GM10248 (cell line): ENCODE measurements at regions not wholly inside any gene's neighbourhood (a gene's known extent, or its start where the extent isn't known, plus 50 kb on each side); places are given as distances from the start of the nearest gene placed in this dataset.

Experiments used
- CTCF ChIA-PET: fragments of 300-600 bp; sonication (Branson Sonifier 250); formaldehyde crosslinking; extraction: SDS; loops from one replicate; lab custom pipeline; 2021; ENCODE audit warnings: antibody characterized with exemption; lab: Yijun Ruan, JAX
- POLR2A ChIA-PET: fragments of 350-650 bp; sonication (Branson Sonifier 250); formaldehyde crosslinking; extraction: SDS; loops from one replicate; lab custom pipeline; 2020; ENCODE audit warnings: antibody characterized with exemption; lab: Yijun Ruan, JAX
- DNase-seq: peaks from one replicate; pipeline ENCODE4 v3.0.0; 2012; ENCODE audit errors: extremely low spot score
- CTCF ChIP-seq: IDR thresholded peaks from 2 replicates; pipeline ENCODE4 v1.5.1; 2012; ENCODE audit warnings: mild to moderate bottlenecking, low read depth; ENCODE audit errors: extremely low read depth, missing control alignments, control extremely low read depth

- peak; percentile 3 for DNase-seq
- POLR2A ChIA-PET: no interaction called here
- no peak for TF ChIP-seq CTCF
- CTCF ChIA-PET: no interaction called here
These were observed 272.4 kb upstream of the RTL1 start for GRCh38 chr14:101175731-101176534.

DNA sequence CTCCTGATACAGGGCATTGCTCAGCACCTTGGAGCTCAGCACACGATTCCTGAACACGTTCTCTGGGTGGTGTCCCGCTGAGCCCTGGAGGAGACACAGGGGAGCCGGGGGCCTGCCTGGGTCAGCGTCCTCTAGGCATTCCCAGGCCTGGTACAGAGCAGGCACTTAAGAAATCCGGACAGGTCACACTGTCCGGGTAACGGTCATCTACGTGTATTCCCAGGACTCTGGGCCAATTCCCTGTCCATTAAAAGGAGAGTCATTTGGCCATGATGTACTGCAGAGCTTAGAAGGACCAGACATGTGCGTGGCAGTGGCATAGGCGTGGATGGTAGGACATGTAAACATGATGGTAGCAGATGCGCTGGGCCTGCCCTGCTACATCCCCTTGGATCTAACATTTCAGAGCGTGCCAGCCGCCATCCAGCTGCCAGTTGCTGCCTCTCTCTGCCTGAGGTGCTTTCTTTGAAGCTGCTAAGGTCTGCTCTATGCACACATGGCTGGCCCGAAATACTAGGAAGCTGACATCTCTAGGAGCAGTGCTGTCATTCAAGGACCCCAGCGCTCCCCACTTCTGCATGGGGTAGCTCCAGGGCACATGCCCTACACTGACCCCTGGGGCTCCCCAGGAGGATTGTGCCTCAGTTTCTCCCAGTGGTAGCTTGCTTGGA lies 273.1 kb upstream of the RTL1 start:
- POLR2A ChIA-PET: no interaction called here
- DNase-seq: peak; percentile 4
- no peak for TF ChIP-seq CTCF
- CTCF ChIA-PET: no interaction called here

DNA sequence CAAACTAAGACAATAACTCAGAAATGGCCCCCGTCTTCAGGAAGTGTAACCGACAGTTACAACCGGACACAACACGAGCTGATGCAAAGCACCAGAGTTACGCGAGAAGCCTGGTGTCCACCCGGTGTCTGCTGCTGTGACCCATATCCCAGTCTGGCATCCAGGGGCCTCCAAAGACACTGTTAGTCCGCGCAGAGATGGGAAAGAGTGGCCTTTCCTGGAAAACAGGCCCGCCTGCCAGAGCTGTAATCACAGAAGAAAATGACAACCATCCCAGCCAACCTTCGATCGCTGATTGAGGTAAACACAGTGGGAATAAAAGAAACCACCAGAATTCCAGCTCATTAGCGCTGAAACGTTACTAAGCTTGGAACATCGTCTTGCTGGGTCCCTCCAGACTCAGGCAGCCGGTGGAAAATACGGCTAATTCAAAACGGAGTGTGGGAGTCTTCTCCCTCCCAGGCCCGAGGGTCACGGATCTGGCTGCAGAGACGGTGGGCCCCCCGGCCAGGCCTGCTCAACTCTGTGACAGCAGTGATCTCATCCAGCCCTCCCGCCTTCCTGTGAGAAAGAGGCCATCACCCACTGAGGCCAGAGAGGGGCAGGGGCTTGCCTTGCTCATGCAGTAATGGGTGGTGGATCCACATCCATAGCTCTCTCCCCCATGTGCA lies 273.9 kb upstream of the RTL1 start:
- DNase-seq: peak; percentile 5
- POLR2A ChIA-PET: no interaction called here
- CTCF ChIA-PET: no interaction called here
- TF ChIP-seq CTCF: no peak

DNA sequence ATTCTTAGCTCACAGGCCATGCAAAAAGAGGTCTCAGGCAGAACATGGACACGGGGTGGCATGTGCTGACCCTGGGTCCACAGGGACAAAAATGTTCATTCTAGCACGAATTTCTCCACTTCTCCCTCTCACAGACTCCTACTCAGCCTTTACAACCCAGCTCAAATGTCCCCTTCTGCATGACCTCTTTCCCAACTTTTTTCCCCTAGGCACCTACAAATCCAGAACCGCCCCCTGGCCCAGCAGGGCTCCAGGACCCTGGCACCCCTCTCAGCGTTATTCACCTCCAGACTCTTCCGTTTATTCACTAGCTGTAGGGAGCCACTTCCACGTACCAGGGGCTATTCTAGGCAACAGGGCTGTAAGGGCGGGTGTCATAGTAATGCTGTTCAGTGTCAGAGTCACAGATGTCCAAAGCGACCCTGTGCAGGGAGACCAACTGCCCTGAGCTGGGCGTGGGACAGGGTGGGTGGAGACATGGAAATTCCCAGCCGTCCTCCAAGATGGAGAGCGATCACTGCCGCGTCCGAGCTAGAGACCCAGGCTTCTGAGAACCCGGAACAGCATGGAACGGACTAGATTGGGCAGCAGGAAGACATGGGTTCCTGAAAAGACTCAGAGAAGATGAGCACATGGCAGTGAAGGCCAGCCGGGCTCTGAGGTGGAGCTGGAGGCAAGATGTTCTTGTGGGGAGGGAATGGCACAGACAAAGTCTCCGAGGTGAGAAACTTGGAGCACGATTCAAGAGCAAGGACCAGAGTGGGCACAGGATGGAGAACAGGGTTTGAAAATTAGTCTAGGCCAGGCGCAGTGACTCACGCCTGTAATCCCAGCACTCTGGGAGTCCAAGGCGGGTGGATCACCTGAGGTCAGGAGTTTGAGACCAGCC lies 274.9 kb upstream of the RTL1 start:
- no peak for DNase-seq
- ChIA-PET POLR2A (no interaction called here), CTCF (no interaction called here)
- no peak for TF ChIP-seq CTCF

DNA sequence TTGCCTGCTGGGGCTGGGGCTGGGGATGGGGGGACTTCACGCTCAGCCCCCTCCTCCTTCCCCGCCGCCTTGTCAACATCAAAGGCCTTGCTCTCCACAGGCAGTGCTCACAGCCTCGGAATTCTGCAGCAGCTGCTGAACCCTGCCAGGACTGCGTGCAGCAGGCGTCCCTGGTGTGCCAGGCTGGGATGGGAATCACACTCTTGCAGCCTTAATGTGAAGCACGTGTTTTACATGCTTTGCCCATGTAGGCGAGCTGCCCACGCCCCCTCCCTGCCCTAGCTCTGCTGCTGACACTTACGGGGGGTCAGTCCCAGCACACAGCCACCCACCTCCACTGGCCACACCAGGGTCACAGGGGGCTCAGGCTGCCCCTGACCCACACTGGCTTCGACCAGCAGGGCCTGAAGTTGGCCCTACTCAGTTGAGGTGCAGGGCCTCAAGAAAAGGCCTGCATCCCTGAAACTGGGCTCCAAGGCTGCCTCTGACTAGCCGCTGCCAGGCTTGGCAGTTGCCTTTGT lies 276.2 kb upstream of the RTL1 start:
- CTCF ChIA-PET: interaction anchor here (1.2 kb wide), 1 partner anchor 10 kb away, joined by 3 read pairs; no protein-coding TSS in a partner anchor
- POLR2A ChIA-PET: no interaction called here
- TF ChIP-seq CTCF: no peak

More for the DNA sequence above, 276.2 kb upstream of the RTL1 start:
- peak; percentile 9 for DNase-seq
